Cerebellar nuclear complex (tissue), 1 donor: ENCODE measurements at regions not wholly inside any gene's neighbourhood (a gene's known extent, or its start where the extent isn't known, plus 50 kb on each side); places are given as distances from the start of the nearest gene placed in this dataset.

Source experiments
- DNase-seq, 2 experiments: peaks; one replicate each; lab custom pipeline; 2025; lab: John Stamatoyannopoulos, UW

DNA sequence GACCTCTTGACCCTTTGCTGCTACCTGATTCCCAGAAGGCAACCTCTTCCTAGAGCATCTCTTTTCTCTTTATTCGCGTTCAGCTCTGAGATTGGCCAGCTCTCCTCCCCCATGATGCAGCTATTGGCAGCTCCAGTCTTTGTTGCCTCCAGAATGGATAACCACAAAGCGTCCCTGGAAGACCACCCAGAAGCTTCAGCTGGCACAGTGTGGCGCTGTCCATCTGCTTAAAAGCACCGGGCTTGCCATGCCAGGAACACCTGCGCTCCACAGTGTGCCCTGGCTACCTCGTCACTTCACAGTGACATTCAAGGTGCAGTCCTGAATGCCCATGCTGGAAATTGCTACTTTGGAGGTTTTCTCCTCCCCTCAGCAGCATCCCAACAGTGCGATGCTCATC is 353.9 kb downstream of the LMO4 start:
- no peak for DNase-seq

DNA sequence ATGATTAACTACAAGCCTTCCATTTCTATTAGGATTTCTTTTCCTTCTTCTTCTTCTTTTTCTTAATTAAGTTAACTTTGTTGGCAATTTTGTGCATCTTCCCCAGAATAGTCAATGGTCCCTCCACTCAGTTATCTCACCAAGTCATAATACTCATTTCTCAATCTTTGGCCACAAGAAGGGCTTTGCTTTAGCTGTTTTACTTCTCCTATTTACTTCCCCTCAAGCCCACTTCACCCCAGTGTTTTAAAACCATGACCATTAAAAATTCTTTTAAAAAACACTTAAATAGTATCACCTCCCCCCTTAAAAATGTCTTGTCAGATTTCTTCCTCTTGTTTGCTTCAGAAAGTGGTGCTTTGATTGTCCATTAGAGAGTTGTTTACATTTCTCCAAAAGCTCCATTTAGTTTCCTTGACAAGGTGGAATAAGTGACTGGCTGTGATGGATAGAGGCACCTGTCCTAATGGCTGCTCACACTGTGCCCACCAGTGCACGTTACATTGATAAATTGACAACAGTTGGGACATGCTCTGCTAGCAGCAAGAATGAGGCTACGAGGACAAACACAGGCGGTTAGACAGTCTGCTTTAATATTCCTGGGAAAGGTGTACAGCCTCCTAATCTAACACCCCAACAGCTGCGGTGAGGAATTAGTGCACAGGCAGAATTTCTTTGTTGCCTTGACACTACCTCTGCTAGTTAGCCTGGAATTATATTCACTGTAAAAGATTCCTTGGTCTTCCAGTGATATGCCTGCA is 354.7 kb downstream of the LMO4 start:
- no peak for DNase-seq

DNA sequence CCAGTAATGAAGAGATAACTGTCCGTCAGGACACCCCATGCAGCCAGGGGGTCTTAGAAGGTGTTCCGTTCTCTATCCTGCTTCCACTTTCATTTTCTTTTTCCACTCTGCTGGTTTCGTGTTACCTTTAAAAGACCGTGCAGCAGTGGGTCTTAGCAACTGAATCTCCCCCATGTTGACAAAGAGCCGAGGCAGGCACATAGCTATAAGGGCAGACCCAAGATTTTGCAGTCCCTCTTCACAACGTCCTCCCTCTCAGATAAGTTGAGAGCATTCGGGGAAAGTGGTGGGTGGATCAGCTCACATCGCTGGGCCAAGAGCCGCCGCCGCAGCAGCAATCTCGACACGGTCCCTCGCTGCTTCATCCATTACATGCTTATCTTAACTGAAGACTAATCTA is 355.5 kb downstream of the LMO4 start:
- no peak for DNase-seq

DNA sequence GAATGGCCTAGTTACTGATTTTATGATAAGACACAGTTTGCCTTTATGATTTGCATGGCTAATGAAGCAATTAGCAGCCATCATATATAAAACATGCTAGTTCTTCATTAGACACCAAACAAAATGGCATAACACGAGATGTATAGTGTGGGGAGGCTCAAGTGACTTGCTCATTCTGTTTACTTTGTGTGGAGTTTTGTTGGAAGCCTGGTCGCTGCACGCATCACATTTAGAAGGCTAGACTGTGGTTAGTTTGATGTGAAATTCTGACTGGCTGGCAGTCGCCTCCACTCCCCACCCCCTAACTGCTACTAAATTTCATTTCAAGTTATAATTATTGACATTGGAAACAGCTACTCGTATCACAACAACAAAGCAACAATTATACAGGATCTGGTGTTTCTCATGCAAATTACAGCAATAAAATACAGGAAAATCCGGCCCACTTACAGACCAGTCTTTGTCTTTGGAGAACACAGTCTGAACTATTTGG is 356.1 kb downstream of the LMO4 start:
- no peak for DNase-seq

DNA sequence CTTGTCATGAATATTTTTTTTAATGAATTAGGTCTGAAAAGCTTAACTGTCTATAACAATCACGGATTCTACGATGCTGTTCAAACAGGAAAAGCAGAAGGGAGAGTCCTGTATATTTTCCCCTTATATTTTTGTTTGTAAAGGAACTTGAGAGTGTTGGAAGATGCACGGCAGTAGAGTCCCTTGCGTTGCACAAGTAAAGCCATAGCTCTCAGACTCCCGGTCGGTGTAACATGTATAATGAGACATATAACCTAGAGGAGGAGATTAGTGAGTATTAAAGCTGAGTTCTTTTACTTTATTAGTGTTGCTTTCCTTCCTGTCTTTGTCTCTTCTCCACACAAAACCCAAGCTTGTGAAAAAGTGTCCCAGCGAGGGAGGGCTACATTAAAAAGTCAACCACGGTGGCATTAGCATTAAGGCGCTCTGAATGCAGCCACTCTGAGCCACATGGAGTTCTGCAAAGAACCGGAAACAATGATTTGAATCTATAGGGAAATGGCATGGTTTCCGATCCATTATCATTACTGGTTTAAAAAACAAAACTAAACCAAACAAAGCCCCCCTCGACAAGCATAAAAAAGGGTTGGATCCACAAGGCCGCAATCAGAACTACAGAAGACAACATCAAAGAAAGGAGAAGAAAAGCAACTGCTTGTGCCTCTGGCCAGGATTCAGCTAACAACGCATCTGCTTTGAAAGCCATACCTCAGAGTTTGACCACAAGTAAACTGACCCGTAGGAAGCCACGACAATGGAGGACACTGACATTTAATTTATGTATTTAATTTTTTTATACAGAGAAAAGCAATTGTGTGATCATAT is 356.8 kb downstream of the LMO4 start:
- DNase-seq: no peak

DNA sequence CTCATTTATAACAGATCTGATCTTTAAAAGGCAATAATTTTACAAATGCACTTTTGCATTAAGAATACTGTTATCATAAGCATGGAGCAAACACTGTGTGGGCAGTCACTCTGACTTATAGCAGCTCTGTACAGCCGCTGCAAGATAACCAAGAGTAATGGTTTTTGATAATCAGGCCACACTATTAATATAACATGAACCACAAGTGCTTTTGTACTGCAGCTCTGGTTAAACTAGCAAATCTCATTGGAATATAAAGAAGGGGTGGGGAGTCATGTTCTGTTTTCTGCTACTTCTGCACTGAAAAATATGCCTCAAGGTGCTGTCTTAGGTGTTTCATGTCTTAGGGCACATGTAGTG is 357.4 kb downstream of the LMO4 start:
- DNase-seq: no peak

DNA sequence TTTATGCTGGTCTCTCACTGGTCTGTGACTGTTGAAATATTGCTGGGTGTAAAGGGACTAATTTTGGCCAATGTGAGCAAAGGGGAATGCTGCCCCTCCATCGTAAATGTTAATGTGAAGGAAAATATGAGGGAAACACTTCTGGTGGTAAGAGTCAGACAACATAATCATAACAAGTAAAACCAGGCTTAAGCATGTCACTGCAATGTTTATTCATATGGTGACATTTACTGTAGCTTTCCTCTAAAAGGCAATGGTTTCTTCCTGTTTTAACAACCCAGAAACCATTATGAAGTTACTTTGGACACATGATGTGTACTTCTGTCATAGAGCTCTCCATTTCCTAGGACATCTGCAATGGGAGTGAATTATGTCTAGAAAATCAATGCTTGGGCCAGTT is 358.0 kb downstream of the LMO4 start:
- DNase-seq: no peak

DNA sequence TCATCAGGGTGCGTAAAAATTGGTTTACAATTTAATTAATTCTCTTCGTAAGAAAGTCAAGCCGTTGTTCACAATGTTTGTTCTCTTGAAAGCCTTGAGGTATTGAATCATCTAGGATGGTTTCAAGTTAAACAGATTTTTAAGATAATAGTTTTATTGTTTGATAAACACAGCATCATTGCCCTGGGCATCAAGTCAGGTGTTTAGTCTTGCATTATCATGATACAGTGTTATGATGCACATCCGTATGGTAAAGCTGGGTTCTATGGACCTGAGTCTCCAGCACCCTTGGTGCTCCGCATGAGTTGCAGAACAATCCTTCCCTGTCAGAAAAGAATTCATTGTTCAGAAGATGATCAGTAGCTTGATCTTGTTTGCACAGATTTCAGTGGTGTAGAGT is 359.5 kb downstream of the LMO4 start:
- no peak for DNase-seq

DNA sequence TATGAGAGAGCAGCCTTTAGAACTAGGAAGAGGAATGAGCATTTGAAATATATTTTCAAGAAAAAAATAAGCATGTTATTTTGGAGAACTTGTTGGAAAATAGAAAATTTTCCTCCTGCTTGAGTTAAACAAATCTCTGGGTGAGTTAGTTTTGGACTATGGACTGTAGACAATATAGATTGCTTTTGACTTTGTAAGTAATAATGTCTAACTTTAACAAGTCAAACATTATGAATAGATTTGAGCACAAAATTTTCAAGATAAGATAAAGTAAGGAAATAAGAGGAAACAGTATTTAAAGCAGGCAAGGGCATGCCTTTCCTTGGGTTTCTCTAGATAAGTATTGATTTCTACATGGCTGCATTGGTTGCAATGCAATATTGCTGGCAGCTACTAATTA is 360.8 kb downstream of the LMO4 start:
- DNase-seq: no peak

DNA sequence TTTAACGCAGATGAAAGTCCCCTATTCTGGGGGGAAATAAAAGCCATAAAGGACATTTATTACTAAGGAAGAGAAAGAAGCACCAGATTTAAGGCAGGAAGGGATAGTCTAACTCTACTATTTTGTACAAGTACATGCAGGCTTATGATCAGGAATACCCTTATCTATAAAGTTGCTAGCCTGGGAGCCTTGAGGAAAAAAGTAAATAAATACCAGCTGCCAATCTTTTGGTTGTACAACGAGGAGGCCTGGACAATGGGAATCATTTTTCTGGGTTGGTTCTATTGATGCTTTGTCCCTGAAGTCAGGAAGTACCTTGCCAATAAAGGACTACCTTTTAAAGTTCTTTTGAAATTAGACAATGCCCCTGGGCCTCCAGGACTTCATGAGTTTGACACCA is 367.8 kb downstream of the LMO4 start:
- no peak for DNase-seq

DNA sequence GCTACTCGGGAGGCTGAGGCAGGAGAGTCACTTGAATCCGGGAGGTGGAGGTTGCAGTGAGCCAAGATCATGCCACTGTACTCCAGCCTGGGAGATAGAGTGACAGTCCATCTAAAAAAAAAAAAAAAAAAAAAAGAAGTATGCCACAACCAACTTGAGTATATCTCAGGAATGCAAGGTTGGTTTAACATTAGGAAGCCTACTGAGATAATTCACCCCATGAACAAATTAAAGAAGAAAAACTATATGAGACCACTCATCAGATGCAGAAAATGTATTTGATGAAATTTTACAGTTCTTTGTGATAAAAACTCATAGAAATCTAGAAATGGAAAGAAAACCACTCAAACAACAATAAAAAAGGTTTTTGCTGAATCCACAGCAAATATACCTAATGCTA is 373.8 kb downstream of the LMO4 start:
- no peak for DNase-seq

DNA sequence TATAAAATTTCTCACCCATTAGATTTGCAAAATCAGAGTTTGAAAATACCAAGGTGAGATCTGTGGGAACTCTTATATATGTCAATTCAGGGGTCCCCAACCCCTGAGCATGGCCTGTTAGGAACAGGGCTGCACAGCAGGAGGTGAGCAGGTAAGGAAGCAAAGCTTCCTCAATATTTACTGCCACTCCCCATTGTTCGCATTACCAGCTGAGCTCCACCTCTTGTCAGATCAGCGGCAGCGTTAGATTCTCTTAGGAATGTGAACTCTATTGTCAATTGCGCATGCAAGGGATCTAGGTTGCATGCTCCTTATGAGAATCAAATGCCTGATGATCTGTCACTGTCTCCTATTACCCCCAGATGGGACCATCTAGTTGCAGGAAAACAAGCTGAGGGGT is 376.6 kb downstream of the LMO4 start:
- DNase-seq: no peak

DNA sequence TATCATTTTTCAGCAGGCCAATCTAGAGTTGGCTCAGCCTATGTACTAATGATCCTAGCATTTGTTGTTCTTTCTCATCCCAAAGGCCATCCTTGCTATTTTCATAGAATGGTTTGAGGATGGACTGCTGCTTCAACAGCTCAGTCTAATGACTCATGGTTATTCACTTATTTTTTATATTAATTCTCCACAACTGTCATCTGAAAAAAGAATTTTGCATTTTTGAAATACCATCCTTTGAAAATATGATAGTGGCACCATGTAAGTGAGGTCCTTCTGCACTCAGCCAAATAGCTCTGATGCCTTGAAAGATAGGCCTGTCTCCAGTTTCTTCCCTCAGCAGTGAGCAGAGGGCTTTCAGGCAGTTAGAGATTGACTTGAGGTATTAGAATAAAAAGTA is 377.5 kb downstream of the LMO4 start:
- DNase-seq: no peak

DNA sequence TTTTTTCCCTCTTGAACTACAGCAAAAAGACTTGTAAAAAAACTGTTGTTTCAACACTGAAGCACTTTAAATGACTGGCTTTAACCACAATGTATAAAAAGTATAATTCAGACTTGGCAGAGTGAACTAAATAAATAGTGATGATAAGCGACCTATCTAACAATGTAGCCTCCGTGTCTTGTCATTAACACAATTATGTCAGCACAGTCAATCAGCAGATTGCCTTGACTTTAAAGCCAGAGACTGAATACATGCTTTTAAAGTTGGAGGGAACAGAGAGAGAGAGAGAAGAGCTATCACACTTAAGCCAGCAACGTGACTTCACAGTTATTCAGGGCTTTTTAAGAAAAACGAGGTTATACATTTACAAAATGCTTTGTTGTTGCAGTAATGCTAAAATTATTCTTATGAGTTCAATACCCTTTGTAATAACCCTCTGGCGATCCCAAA is 378.1 kb downstream of the LMO4 start:
- DNase-seq: no peak

DNA sequence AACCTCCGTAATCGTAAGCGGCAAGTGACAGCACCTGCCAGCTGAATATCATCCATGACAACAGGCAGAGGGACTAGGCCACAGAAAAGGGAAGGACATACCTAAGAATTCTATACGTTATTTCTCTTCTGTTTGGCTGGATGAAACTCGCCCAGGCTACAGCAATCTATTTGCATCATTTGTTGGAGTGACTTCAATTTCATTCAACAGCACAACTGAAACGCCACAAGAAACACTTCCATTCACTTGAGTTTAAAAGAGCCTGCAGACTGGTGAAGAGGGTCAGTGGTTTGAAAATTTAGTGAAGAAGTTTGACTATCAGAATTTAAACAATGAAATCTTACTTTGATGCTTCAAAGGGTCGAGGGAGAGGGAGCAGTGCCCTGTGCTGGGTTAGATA is 378.7 kb downstream of the LMO4 start:
- no peak for DNase-seq

DNA sequence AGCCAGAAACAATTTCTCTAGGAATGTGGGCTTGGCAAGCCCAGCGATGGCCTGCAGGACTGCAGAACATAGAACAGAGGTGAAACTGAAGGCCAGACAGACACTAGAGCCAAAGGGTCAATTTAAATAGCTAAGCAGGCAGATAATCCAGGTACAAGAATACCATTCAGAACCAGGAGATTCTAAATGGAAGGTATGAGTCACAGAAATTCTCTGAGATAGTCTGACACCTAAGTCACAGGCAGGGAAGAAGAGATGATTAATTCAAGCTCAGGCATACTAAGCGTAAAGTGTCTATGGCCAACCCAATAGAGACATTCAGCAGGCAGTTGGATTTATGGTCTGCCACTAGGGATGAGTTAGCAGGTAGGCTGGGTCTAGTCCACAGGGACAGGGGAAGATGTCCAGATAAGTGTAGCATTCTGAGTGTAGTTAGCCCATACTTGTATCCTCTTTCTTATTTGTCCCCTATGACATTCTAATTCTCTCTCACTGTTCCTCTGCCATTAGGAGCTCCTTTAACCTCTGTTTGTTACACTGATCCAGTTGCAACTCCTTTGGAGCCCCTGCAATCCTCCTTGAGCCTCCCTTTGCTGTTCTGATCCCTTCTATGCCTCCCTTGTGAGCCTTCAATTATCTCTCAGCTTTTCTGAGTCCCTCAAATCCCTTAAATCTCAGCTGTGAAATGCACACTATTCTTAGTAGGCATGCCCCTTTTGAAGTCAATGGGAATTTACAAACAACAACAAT is 383.8 kb downstream of the LMO4 start:
- no peak for DNase-seq

DNA sequence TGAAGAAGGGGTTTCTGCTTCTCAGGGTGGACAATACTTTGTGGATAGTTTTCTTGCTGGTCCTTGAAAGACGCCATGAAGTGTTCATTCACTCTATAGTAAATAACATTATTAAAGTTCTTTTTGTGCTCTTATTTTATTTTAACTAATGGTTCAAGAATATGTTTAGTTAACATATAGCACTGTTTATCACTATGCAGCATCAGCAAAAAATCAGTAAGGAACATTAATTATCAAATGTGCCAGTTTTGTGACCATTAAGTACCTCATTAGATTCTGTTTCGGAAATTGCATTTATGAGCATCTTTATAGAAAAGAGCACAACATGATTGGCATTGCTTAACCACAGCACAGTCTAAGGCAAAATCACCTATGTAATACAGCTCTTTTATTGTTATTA is 385.6 kb downstream of the LMO4 start:
- no peak for DNase-seq

DNA sequence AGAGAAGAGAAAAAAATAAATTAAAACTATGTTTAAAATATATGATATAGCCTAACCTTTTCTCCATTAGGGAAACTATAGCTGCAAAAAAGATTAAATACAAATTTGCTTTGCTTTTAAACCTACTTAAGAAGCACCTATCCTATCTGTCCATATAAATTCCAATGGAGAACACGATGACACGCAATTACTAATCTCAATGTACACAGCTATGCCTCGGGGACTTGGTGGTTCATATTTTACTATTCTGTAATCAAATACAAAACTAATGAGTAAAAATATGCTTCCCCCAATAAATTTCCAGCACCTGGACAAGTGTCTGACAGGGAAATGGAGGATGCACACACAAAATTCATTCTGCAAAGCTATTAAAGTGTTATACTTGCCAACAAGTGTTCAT is 386.4 kb downstream of the LMO4 start:
- DNase-seq: no peak

DNA sequence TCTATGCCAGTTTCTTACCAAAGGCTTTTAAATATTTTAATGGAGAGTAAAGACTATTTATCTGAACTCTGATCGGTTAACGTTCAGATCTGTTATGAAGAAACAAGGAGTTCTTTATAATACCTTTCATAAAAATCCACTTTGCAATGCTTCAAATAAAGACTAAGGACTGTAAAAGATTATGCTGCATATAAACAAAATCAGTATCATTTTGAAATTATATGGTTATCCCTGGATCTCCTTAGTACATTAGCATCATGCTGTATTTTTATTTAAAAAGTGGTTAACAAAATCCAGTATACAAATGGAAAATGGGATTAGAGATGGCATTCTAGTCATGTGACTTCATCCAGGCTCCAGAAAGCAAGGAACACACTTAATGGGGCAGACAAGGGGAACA is 386.8 kb downstream of the LMO4 start:
- DNase-seq: no peak

DNA sequence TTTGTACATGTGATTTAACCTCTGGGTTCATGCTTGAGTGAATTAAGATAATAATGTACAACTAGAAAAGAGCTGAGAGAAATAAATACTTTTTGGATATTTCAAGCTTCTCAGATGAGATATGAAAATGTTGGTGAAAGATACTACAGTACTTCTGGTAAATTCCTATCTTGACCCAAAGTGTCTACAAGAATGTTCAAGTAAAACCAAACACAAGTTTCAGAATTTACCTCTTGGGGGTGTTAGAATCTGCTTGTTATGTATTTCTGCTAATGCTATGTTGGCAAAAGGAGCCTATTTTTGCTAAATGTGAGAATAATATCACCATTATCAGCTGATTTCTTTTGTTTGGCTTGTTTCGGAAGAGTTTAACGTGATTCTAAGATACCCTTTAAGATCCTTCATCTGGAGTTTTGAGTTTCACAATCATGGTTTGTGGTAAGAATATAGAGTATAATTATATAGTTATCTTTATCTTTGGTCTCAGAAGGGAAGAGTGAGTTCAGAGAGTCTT is 388.5 kb downstream of the LMO4 start:
- no peak for DNase-seq

DNA sequence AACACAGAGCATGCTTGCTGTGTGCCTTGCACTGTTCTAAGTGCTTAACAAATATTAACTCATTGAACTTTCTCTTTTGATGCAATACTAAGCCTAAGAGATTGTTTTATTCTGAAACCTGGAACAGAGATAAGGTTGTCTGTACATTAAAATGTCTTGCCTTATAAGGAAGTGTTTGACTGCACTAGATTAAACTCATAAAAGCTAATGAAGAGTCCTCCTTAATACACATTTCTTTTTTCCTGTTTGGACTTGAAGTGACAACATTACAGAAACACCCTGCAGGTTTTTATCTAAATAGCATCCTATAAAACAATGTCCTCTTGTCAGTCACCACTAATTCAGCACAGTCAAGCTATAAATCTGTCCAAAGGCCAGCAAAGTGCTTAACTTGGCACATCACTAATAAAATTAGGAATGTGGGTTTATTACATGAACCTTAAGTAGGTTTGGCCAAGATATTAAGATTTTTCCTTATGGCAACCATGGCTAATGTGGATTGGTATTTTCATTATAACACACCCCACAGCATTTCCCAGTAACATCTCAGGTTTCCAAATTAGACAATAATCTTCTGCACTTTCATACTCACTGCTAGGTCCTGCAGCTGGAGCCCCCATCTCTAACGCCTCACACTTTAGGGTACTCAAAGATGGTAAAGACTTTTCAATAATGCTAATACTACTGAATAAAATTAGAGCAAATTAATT is 389.7 kb downstream of the LMO4 start:
- DNase-seq: no peak

DNA sequence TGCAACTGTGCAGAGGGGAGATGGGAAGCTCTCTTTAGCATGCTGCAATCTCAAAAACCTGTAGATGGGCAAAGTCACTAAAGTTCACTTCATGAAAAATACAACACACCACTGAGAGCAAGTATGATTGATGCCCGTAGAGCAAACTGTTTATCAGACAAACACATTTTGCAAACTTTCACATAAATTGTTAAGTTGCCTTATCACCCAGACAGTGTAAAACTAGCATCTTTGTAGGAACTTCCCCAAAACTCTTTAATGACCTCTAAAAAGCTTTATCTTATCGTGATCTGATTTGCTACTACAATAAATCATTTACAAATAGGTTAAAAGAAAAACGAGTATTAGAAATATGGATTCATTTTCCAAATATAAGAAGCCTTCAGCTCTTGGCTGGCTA is 391.0 kb downstream of the LMO4 start:
- DNase-seq: no peak
